ENCODE measurements at regions not wholly inside any gene's neighbourhood (a gene's known extent, or its start where the extent isn't known, plus 50 kb on each side); places are given as distances from the start of the nearest gene placed in this dataset.
"Not testable (repeated sequence)": the region's sequence is repeated elsewhere in the genome, so short reads cannot be mapped to it uniquely, and the experiment has no call there.

DNA sequence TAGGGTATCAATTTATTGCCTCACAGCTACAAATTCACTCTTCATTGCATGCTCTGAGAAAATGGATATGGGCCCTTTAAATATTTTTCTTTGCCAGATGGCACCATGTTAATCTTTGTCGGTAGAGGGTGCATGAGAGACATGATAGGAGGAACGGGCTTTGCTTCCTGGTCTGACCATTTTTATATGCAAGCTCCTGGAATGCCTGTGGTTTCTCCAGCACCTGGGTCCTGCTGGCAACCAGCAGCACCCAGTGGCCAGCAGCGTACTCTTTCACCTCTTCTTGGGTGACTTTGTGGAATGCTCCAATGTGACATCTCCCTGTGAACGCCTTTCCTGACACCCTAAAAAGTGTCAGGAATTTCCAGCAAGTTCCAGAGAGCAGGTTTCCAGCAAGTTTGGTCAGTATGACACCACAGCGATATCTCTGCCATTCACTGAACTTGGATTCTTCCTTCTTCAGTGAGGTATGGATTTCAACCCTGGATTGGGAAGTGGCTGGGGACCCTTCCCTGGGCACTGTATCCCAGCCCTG is 140.3 kb upstream of the PGRMC2 start:
- Mint-ChIP-seq H3K9me3 (peaks cover 0 to 14% (median 2%) of the 10 kb centered on the region in 11 donors), H3K36me3 (peaks cover 0 to 13% (median 11%) of the 10 kb centered on the region in 5 donors), H3K4me1 (no peaks in the 10 kb centered on the region), H3K27ac (no peak overlapping the region), H3K27me3 (peaks cover 0 to 2% (median 0%) of the 10 kb centered on the region in 5 donors), H3K4me3 (no peak overlapping the region)
- Histone ChIP-seq H3K9me3 (ENCODE audit: control insufficient read depth in 2 of 3, low read length in 3 of 3) (no peaks in the 10 kb centered on the region), H3K4me1 (ENCODE audit: control insufficient read depth in 2 of 2, insufficient read depth in 2 of 2, low read length in 2 of 2) (no peaks in the 10 kb centered on the region), H3K27me3 (ENCODE audit: control insufficient read depth in 2 of 2, insufficient read depth in 2 of 2, low read length in 2 of 2) (no peaks in the 10 kb centered on the region), H3K36me3 (ENCODE audit: control insufficient read depth in 2 of 3, insufficient read depth in 3 of 3, low read length in 3 of 3) (no peaks in the 10 kb centered on the region), H3K4me3 (ENCODE audit: low read length) (no peak overlapping the region), H3K27ac (ENCODE audit: low read depth, low read length) (no peak overlapping the region)
- ATAC-seq (no peak), DNase-seq (no peak)
- intact Hi-C loops (cut with micrococcal nuclease): no loop called here
- POLR2A ChIA-PET: no interaction called here
- CTCF ChIA-PET: no interaction called here

DNA sequence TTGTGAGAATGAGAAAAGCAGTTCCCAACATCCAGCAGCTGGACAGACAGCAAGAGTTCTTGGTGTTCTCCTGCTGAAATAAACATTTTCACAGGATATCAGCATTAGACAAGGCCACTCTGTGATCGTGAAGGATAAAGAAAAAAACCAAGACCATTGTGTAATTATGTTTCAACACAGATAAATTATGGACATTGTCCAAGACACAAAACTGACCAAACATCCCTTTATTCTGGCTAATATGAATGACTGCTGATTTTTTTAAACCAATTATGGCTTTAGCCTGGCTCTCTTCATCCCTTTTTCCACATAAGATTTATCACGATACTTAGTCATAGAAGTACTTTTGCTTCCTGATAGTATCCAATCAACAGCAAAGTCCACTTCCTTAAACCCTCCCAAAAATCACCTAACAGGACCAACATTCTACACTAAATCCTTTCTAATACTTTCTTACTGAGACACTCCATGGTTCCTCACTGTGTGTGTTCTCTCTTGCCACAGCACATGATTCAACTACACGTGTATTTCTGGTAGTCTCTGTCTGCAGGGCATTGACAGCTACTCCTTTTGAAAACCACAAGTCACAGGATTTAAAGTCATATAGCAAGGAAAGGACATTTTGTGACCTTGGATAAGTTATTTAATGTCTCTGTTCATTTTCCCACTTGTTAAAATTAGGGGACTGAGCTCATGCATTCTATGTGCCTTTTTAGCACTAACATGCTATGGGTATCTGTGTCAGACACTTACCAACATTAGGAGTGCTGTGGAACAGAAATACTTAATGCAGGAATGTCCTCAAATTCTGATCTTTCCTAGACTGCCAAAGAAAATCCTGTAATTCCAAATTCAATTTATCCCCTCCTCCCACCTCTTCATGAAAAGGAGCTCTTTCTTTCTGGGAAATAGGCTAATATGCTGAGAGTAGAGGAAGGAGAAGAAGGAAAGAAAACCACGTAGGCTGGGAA is 137.2 kb upstream of the PGRMC2 start:
- no peak for ATAC-seq
- Histone ChIP-seq H3K27me3 (ENCODE audit: control insufficient read depth in 2 of 2, insufficient read depth in 2 of 2, low read length in 2 of 2) (no peaks in the 10 kb centered on the region), H3K36me3 (ENCODE audit: control insufficient read depth in 2 of 3, insufficient read depth in 3 of 3, low read length in 3 of 3) (no peaks in the 10 kb centered on the region), H3K9me3 (ENCODE audit: control insufficient read depth in 2 of 3, low read length in 3 of 3) (no peaks in the 10 kb centered on the region), H3K27ac (ENCODE audit: low read depth, low read length) (no peak overlapping the region), H3K4me3 (ENCODE audit: low read length) (no peak overlapping the region), H3K4me1 (ENCODE audit: control insufficient read depth in 2 of 2, insufficient read depth in 2 of 2, low read length in 2 of 2) (no peaks in the 10 kb centered on the region)
- no peaks in the 10 kb centered on the region for H3K4me1 Mint-ChIP-seq
- H3K9me3 Mint-ChIP-seq: peaks cover 0 to 11% (median 0%) of the 10 kb centered on the region in 11 donors
- ChIA-PET POLR2A (no interaction called here), CTCF (no interaction called here)
- intact Hi-C loops (cut with micrococcal nuclease): no loop called here
- no peak for DNase-seq
- no peak overlapping the region for H3K27ac Mint-ChIP-seq
- no peak overlapping the region for H3K4me3 Mint-ChIP-seq
- peaks cover 0 to 2% (median 0%) of the 10 kb centered on the region in 5 donors for H3K27me3 Mint-ChIP-seq
- H3K36me3 Mint-ChIP-seq: peaks cover 0 to 12% (median 5%) of the 10 kb centered on the region in 5 donors

DNA sequence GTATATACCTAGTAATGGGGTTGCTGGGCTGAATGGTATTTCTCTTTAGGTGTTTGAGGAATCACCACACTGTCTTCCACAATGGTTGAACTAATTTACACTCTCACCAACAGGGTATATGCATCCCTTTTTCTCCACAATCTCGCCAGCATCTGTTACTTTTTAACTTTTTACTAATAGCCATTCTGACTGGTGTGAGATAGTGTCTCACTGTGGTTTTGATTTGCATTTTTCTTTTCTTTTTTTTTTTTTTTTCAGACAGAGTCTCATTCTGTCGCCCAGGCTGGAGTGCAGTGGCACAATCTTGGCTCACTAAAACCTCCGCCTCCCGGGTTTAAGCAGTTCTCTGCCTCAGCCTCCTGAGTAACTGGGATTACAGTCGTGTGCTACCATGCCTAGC is 134.7 kb upstream of the PGRMC2 start:
- H3K27me3 Mint-ChIP-seq; ATAC-seq; H3K9me3 Mint-ChIP-seq; H3K4me1 Mint-ChIP-seq; H3K27me3 ChIP-seq (ENCODE audit: control insufficient read depth in 2 of 2, insufficient read depth in 2 of 2, low read length in 2 of 2); H3K36me3 ChIP-seq (ENCODE audit: control insufficient read depth in 2 of 3, insufficient read depth in 3 of 3, low read length in 3 of 3); H3K27ac ChIP-seq (ENCODE audit: low read depth, low read length); CTCF ChIA-PET; H3K4me3 ChIP-seq (ENCODE audit: low read length); DNase-seq; H3K27ac Mint-ChIP-seq; H3K9me3 ChIP-seq (ENCODE audit: control insufficient read depth in 2 of 3, low read length in 3 of 3); intact Hi-C loops (cut with micrococcal nuclease); POLR2A ChIA-PET; H3K36me3 Mint-ChIP-seq; H3K4me3 Mint-ChIP-seq; H3K4me1 ChIP-seq (ENCODE audit: control insufficient read depth in 2 of 2, insufficient read depth in 2 of 2, low read length in 2 of 2): not testable (repeated sequence)

DNA sequence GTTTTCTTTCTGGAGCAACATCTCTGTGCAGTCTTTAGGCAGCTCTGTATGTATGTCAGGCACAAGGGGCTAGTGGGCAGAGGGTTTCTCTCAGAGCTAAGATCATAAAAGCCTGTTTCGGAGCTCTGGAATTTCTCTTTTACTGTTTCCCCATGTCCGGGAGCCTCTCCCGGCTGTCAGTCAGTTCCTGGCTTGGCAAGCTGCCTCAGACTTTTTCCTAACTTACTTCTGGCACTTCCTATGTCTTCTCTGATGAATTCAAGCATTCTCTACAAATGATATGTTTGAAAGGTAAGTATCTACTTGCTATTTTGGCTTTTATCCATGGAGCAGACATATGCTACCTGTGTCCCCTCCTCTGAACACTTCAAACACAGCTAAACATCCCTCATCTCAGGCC is 129.3 kb upstream of the PGRMC2 start:
- no peak overlapping the region for H3K27ac Mint-ChIP-seq
- intact Hi-C loops (cut with micrococcal nuclease): no loop called here
- Histone ChIP-seq H3K9me3 (ENCODE audit: control insufficient read depth in 2 of 3, low read length in 3 of 3) (no peaks in the 10 kb centered on the region), H3K4me3 (ENCODE audit: low read length) (no peak overlapping the region), H3K27ac (ENCODE audit: low read depth, low read length) (no peak overlapping the region), H3K4me1 (ENCODE audit: control insufficient read depth in 2 of 2, insufficient read depth in 2 of 2, low read length in 2 of 2) (no peaks in the 10 kb centered on the region), H3K27me3 (ENCODE audit: control insufficient read depth in 2 of 2, insufficient read depth in 2 of 2, low read length in 2 of 2) (no peaks in the 10 kb centered on the region), H3K36me3 (ENCODE audit: control insufficient read depth in 2 of 3, insufficient read depth in 3 of 3, low read length in 3 of 3) (no peaks in the 10 kb centered on the region)
- H3K9me3 Mint-ChIP-seq: peaks cover 0 to 2% (median 0%) of the 10 kb centered on the region in 11 donors
- no peak for DNase-seq
- no peak overlapping the region for H3K4me3 Mint-ChIP-seq
- ChIA-PET CTCF (no interaction called here), POLR2A (no interaction called here)
- no peaks in the 10 kb centered on the region for H3K4me1 Mint-ChIP-seq
- H3K36me3 Mint-ChIP-seq: peaks cover 0 to 15% (median 5%) of the 10 kb centered on the region in 5 donors
- peaks cover 0 to 4% (median 0%) of the 10 kb centered on the region in 5 donors for H3K27me3 Mint-ChIP-seq
- no peak for ATAC-seq

DNA sequence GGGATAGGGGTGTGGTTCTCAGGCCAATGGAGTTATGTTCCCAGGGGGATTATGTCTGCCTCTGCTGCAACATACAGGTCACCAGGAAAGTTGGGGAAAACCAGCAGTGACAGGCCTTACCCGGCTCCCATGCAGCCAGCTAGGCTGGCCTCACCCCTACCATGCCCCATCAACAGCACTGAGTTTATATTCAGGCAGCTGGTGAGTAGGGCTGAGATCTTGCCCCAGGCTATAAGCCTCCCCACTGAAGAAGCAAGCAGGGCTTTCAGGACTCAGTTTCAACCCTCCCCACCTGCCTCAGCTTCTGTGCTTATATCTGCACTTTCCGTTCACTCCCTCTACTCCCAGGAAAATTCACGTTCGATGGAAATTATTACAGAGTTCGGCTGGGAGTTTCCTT is 122.4 kb upstream of the PGRMC2 start:
- Mint-ChIP-seq H3K27ac (no peak overlapping the region), H3K4me1 (peaks cover 0 to 9% (median 0%) of the 10 kb centered on the region in 7 donors), H3K36me3 (peaks cover 0 to 30% (median under 1%) of the 10 kb centered on the region in 5 donors), H3K9me3 (peaks cover 0 to 22% (median 4%) of the 10 kb centered on the region in 11 donors), H3K4me3 (no peak overlapping the region), H3K27me3 (peaks cover 0 to 4% (median 0%) of the 10 kb centered on the region in 5 donors)
- Histone ChIP-seq H3K36me3 (ENCODE audit: control insufficient read depth in 2 of 3, insufficient read depth in 3 of 3, low read length in 3 of 3) (no peaks in the 10 kb centered on the region), H3K27ac (ENCODE audit: low read depth, low read length) (no peak overlapping the region), H3K9me3 (ENCODE audit: control insufficient read depth in 2 of 3, low read length in 3 of 3) (no peaks in the 10 kb centered on the region), H3K27me3 (ENCODE audit: control insufficient read depth in 2 of 2, insufficient read depth in 2 of 2, low read length in 2 of 2) (no peaks in the 10 kb centered on the region), H3K4me3 (ENCODE audit: low read length) (no peak overlapping the region), H3K4me1 (ENCODE audit: control insufficient read depth in 2 of 2, insufficient read depth in 2 of 2, low read length in 2 of 2) (no peaks in the 10 kb centered on the region)
- POLR2A ChIA-PET: no interaction called here
- intact Hi-C loops (cut with micrococcal nuclease): no loop called here
- CTCF ChIA-PET: no interaction called here
- ATAC-seq (no peak), DNase-seq (no peak)

DNA sequence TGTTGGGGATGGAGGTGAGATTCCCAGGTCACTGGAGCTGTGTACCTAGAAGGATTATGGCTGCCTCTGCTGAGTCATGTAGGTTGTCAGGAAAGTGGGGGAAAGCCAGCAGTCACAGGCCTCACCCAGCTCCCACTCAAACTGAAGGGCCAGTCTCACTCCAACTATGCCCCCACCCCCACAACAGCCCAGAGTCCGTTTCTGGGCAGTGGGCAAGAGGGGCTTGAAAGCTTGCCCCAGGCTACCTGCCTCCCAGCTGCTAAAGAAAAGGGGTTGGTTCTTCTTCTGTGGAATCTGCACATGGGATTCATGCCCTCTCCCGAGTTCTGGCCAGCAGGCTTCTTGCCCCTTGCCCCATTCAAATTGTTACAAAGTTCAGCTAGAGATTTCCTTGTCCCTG is 116.0 kb upstream of the PGRMC2 start:
- no peak overlapping the region for H3K4me3 Mint-ChIP-seq
- no peak overlapping the region for H3K27ac Mint-ChIP-seq
- H3K9me3 ChIP-seq (ENCODE audit: control insufficient read depth in 2 of 3, low read length in 3 of 3): no peaks in the 10 kb centered on the region
- peaks cover 0 to 4% (median 0%) of the 10 kb centered on the region in 5 donors for H3K27me3 Mint-ChIP-seq
- no peaks in the 10 kb centered on the region for H3K27me3 ChIP-seq (ENCODE audit: control insufficient read depth in 2 of 2, insufficient read depth in 2 of 2, low read length in 2 of 2)
- intact Hi-C loops (cut with micrococcal nuclease): no loop called here
- DNase-seq: no peak
- H3K36me3 ChIP-seq (ENCODE audit: control insufficient read depth in 2 of 3, insufficient read depth in 3 of 3, low read length in 3 of 3): no peaks in the 10 kb centered on the region
- peaks cover 0 to 60% (median 18%) of the 10 kb centered on the region in 5 donors for H3K36me3 Mint-ChIP-seq
- H3K4me1 Mint-ChIP-seq: peaks cover 0 to 3% (median under 1%) of the 10 kb centered on the region in 7 donors
- ChIA-PET POLR2A (no interaction called here), CTCF (no interaction called here)
- no peak for ATAC-seq
- H3K27ac ChIP-seq (ENCODE audit: low read depth, low read length): no peak overlapping the region
- H3K4me3 ChIP-seq (ENCODE audit: low read length): no peak overlapping the region
- peaks cover 2 to 46% (median 16%) of the 10 kb centered on the region in 11 donors for H3K9me3 Mint-ChIP-seq
- no peaks in the 10 kb centered on the region for H3K4me1 ChIP-seq (ENCODE audit: control insufficient read depth in 2 of 2, insufficient read depth in 2 of 2, low read length in 2 of 2)

All from naive thymus-derived CD4-positive, alpha-beta T cell (primary cell).